HG03097 (cell line): ENCODE measurements at regions not wholly inside any gene's neighbourhood (a gene's known extent, or its start where the extent isn't known, plus 50 kb on each side); places are given as distances from the start of the nearest gene placed in this dataset.
"Not testable (repeated sequence)": the region's sequence is repeated elsewhere in the genome, so short reads cannot be mapped to it uniquely, and the experiment has no call there.

ENCODE experiments used
- ATAC-seq: cut with Tn5 transposase; IDR thresholded peaks from one replicate; pipeline ENCODE4 v1.9.1; 2021; ENCODE audit not compliant: unreplicated experiment, low FRiP score

- ATAC-seq = no peak
Observed at GRCh38 chr15:36039996-36040572, 494.1 kb upstream of the DPH6 start.

DNA sequence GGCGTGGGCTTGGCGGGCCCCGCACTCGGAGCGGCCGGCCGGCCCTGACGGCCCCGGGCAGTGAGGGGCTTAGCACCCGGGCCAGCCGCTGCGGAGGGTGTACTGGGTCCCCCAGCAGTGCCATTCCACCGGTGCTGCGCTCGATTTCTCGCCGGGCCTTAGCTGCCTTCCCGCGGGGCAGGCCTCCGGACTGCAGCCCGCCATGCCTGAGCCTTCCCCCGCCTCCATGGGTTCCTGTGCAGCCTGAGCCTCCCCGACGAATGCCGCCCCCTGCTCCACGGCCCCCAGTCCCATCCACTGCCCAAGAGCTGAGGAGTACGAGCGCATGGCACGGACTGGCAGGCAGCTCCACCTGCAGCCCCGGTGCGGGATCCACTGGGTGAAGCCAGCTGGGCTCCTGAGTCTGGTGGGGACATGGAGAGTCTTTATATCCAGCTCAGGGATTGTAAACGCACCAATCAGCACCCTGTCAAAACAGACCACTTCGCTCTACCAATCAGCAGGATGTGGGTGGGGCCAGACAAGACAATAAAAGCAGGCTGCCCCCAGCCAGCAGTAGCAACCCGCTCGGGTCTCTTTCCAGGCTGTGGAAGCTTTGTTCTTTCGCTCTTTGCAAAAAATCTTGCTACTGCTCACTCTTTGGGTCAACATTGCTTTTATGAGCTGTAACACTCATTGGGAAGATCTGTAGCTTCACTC lies 501.2 kb upstream of the DPH6 start:
- not testable (repeated sequence) for ATAC-seq

- ATAC-seq = no peak
Observed at GRCh38 chr15:36050899-36051298, 504.9 kb upstream of the DPH6 start.

DNA sequence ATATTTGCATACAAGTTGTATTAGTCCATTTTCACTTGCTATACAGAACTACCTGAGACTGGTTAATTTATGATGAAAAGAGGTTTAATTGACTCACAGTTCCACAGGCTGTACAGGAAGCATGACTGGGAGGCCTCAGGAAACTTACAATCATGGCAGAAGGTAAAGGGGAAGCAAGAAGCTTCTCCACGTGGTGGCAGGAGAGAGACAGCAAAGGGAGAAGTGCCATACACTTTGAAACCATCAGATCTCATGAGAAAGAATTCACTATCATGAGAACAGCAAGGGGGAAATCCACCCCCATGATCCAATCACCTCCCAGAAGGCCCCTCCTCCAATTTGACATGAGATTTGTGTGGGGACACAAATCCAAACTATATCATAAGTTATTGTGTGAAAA lies 506.7 kb upstream of the DPH6 start:
- not testable (repeated sequence) for ATAC-seq

GRCh38 chr15:36053746-36054145 lies 507.8 kb upstream of the DPH6 start:
- ATAC-seq = no peak

DNA sequence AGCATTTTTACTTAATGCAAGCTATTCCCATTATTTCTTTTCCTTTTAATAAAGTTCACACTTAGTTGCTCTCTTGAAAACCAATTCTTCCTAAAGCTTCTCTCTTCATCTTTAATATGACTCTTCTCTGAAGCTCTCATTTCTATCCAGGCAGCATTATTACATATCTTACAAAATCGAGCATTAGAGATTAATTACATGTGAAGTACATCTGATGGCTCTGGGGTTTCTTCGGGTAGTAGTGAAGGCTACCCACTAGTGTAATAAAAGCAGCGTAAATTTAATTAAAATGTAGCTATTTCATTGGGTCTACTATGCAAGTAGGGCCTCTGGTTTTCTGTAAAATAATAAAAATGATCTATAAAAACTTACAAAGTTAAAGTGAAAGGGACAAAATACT lies 513.6 kb upstream of the DPH6 start:
- ATAC-seq = no peak

- ATAC-seq = no peak
Observed at GRCh38 chr15:36062357-36062756, 516.4 kb upstream of the DPH6 start.

GRCh38 chr15:36066757-36067156 lies 512.7 kb upstream of the CDIN1 start:
- ATAC-seq = no peak

DNA sequence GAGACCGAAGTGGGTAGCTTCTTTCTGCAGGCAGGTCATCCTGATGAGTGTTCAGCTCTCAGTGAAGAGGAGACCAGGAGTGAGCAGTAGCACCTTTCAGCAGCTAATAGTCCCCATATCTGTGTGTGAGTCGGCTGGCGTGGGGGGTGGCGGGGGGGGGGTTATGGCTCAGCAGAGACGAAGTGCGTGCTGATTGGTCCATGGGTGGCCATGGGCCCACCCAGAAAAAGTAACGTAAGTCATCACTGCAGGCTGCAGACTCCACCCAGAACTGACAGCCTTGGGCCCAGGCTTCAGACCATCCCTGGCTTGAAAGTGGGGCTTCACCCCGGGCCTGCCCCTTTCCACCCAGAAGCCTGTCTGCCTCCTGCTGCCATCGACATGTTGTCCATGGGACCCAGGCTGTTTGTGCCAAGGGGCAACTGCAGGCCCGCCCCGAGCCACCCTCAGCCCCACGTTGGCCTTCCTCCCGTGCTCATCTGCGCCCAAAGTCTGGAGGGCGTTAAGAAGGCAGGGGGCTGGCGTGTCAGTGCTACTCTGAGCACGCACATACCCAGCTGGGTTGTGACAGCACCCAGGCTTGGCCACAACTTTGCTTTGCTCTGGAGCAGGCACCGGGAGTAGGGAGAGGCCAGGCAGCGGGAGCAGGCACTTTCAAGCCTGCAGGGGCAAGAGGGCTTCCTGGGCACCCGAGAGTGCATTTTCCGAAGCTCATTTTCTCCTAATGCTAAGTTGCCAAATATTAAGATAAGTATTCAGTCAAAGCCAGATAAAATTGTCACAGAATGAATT lies 511.7 kb upstream of the CDIN1 start:
- ATAC-seq = no peak

DNA sequence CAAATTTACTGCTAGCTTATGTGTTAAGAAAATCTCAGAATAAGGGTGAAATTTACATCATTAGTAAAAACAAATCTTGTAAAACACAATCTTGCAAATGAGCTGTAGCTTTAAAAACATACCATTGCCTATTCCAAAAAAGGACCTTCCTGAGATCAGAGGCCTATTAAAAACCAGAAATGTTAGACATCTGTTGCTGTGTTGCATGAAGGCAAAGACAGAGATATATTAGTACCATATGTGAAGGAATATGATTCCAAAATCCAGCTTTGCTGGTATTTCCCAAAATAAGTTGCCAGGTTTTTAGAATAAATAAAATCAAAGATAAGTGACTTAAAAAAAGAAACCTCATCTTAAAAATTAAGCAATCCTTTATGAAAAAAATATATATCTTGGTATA lies 504.1 kb upstream of the CDIN1 start:
- ATAC-seq = no peak

- no peak for ATAC-seq
Observed at GRCh38 chr15:36079021-36079420, 500.4 kb upstream of the CDIN1 start.

GRCh38 chr15:36080759-36081158 lies 498.7 kb upstream of the CDIN1 start:
- no peak for ATAC-seq

- no peak for ATAC-seq
Observed at GRCh38 chr15:36090286-36090946, 489.0 kb upstream of the CDIN1 start.

DNA sequence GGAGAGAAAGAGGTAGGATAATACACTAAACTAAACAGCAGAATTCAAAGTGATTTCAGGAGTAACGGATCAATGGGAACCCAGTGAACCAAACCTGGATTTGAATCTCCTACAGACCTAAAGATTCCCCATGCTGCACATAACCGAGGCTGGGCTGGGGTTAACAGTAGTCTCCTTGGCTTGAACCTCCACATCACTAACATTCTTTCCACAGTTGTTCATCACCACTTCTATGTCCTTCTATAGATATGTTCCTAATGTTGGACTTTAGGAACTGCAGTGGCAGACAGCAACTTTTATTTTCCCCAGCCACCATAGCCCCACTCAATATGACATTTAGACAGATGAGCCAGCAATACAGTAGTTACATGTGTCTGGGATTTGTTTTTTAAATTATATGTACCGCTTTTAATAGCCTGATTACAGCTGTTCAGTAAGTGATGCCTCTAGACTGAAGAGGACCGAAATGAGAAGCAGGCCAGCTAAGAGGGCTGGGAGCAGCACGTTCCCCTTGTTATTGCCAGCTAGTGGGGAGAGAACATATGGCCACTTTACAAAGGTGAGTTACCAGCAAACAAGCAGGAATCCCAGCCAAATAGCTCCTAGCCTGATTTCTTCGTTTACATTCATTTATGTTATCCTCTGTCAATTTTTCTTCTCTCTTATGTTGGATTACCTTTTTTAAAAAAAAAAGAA lies 472.6 kb upstream of the CDIN1 start:
- no peak for ATAC-seq

DNA sequence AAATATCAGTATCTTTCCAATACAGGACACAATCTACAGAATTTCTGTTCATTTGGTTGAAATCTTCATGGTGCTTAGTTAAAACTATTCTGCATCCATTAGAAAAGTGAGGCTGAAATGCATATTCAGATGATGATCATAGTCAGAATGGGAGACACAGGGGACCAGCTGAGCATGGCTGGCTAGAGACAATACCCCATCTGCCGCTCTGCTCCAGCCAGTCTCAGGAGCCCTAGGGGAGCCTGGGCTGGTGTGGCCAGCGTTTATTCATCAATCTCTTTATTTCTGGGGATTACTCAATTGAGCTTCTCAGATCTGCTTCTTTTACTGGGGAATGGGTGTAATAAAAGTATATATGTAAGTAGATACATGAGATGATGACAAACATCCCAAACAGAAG lies 470.9 kb upstream of the CDIN1 start:
- no peak for ATAC-seq

DNA sequence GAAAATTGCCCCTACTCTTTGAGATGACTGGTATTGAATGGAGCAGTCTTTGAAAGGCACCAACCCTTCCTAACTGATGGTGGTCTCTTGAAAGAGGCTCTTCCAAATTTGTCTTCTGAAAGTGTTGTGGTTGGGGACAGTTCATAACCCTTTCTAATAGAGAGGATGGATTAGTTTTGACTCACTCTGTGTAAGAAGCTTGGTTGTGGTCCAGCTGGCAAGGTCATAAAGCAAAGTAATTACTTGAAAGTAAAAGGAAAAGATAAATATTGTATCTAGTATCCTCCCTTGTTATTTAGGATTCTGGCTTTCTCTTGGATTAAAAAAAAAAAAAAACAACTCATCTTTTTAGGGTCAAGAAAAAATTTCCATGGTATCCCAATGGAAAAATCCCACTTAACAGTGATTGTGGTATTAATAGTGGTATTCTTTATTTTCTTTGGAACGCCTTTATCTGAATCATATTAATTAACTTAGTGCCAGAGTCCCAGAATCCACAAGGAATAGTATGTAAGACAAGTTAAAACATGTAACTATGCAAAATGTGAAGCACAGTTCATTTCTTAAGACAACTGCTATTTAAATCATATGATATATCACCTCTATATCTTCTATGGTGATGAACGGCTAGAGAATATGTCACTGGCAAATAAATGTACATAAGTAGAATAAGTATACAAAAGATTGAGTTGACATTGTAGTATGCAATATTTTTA lies 469.3 kb upstream of the CDIN1 start:
- ATAC-seq = no peak

GRCh38 chr15:36110659-36110993 lies 468.8 kb upstream of the CDIN1 start:
- no peak for ATAC-seq

DNA sequence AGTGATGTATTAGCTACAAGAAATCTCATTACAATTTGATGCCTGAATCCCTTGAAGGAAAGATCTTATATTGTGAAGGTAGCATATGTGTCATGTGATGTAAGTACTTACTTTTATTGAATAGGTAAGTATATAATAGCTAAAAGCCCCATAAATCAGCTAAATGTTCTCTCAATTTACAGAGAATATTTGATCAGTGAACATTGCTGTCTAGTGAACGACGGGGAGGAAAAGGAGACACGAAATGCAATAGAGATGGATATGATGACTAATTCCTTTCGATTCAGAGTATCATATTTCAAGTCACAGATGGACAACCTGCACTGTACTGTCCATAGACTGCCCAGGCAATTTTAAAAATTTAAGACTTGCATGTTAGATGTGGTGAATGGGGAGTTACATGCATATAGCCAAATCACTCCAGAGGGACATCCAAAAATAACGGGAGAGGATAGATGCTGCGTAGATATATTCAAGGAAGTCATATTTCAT lies 462.1 kb upstream of the CDIN1 start:
- no peak for ATAC-seq

DNA sequence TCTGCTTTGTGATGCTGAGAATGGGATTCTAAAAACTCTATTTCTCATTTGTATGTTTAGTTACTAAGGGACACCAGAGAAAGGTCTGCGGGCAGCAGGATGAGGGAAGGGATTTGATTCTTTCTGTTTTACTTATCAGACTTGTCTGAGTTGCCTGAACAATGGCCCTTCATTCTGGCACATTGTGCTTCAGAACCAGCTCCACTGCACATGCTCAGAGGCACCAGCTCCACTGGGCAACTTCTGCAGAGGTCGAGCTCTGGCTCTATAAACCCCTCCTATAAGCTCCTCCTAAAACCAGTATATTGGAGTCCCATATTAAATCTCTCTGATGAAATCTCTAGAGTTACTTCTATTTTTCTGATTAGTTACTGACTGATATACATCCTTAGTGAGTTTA lies 453.2 kb upstream of the CDIN1 start:
- no peak for ATAC-seq
